Adipose tissue (tissue), 3 donors: ENCODE measurements at regions not wholly inside any gene's neighbourhood (a gene's known extent, or its start where the extent isn't known, plus 50 kb on each side); places are given as distances from the start of the nearest gene placed in this dataset.
"Not testable (repeated sequence)": the region's sequence is repeated elsewhere in the genome, so short reads cannot be mapped to it uniquely, and the experiment has no call there.

Experiments used
- H3K27ac ChIP-seq: one replicate; pipeline ENCODE4 v1.5.1; 2013; ENCODE audit warnings: low read depth, low read length
- WGBS, 3 donors: extraction: QIAGEN DNeasy Blood & Tissue Kit; methylation state at CpG; one replicate each; pipeline ENCODE4 v1.1.7; 2013; 5-methylcytosine and 5-hydroxymethylcytosine counted together
- donor health status: healthy with polysubstance abuse.
- donor health status: Bipolar disorder and iron deficiency.
- donor health status: healthy.

DNA sequence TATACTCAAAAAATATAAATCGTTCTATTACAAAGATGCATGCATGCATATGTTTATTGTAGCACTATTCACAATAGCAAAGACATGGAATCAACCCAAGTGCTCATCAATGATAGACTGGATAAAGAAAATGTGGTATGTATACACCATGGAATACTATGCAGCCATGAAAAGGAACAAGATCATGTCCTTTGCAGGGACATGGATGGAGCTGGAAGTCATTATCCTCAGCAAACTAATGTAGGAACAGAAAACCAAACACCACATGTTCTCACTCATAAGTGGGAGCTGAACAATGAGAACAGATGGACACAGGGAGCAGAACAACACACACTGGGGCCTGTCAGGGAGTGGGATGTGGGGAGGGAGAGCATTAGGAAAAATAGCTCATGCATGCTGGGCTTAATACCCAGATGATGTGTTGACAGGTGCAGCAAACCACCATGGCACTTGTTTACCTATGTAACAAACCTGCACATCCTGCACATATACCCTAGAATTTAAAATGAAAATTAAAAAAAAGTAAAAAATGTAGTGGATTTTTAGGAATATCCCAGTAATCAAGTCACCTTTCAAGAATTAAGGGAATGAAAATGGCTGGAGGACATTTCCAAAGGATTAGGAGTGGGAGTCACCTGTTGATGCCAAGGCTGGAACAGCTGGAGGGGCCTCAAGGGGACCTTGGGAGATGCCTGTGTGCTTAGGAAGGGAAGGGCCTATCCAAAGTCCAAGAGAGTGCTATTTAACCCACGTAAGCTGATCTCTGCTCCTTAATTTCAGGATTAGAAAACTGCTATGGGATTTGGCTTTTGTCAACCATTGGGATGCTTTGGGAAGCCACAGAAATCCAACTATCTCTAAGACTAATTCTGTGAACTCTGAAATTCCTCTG, 156.9 kb upstream of the FAM20A start:
- 91 to 97% (median 94%) methylated on average over 2 of the region's 2 CpGs for WGBS, 3 donors
- not testable (repeated sequence) for H3K27ac ChIP-seq

DNA sequence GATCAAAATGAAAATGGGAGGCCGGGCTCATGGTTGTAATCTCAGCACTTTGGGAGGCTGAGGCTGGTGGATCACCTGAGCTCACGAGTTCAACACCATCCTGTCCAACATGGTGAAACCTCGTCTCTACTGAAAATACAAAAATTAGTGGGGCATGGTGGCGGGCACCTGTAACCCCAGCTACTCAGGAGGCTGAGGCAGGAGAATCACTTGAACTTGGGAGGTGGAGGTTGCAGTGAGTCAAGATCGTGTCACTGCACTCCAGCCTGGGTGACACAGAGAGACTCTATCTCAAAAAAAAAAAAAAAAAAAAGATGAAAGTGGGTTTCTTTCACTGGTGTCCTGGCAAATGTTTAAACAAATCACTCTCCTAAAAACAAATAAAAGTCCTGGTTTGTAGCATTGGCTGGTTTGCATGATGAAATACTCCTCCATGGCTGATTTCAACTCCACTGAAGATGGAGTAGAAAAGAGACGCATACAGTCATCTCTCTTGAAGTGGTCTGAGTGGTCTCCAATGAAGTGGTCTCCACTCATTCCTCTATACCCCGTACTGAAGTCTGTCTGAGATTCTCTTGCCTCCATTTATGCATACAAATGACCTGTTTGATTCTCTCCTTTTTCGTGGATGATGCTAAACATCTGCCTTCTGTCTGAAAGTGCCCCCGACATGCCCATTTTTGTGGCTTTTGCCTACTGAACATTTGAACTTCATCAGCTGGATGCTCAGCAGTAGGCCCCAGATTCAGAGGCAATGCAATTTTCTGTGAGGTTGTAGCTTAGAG, 153.0 kb upstream of the FAM20A start:
- WGBS, 3 donors = 84 to 96% (median 94%) methylated on average over 9 of the region's 9 CpGs
- H3K27ac ChIP-seq = no peak overlapping the region

DNA sequence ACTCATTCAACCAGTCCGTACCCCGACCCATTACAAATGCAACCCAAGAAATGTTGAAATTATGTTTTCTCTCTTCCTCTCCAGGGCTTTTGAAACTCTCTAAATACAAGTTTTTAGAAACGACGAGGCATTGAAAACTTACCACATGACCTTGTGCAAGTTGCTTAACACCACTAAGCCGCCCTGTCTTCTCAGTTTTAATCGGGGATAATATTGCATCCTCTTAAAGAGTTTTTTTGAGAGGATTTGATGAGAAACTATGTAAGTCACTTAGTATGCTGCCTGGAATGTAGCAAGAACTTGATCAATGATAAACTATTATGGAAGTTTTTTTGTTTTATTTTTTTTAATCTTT, 149.0 kb upstream of the FAM20A start:
- no peak overlapping the region for H3K27ac ChIP-seq
- 51 to 81% (median 54%) methylated on average over 6 of the region's 6 CpGs for WGBS, 3 donors

DNA sequence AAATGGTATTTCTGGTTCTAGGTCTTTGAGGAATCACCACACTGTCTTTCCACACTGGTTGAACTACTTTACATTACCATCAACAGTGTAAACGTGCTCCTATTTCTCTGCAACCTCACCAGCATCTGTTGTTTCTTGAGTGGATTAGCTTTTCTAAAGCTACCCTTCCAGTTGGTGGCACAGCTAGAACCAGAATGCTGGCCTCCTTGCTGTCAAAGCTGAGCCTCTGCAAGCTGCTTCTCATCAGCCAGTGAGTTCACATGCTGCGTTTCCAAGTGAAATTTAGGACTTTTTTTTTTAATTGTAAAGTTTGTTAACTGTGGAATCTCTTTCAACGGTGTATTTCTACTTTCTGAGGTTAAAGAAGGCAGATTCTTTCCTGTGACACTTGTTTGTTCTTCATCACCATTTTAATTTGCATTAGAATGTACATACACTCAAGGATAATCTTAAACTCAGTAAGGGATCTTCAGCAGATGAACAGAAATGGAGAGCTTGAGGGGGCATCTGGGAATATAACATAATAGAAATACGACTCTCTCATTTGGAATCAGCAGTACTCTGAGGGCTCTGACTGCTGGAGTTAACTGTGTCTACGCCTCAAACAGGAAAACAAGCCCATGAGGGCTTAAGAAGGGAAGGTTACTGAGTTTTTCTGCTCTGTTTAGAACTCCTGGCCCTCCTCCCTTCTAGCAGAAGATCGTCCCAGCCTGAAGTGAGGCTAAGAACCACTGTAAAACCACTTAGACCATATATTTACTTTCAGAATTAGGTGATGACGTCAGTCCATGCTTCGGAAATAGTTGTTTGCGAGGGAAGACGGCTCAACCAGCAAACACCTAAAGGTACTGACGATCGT, 148.4 kb upstream of the FAM20A start:
- 41 to 54% (median 53%) methylated on average over 12 of the region's 12 CpGs for WGBS, 3 donors
- H3K27ac ChIP-seq = no peak overlapping the region

DNA sequence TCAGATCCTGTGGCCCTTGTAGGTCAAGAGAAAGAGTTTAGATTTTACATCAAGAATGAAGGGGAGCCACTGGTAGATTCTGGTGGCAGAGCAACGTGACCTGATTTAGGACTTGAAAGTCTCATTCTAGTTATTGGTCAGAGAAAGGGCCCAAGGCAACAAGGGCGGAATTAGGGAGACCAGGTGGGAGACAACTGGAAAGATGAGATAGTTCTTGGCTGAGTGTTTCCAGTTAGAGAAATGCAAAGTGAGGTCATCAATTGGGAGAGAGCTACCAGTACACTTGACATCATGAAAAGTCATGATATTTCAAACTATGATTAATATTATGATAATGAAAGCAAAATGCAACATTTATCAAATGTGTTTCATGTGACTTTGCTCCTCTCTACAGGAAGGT, 147.2 kb upstream of the FAM20A start:
- WGBS, 3 donors = 90 to 97% (median 90%) methylated on average over 2 of the region's 2 CpGs

DNA sequence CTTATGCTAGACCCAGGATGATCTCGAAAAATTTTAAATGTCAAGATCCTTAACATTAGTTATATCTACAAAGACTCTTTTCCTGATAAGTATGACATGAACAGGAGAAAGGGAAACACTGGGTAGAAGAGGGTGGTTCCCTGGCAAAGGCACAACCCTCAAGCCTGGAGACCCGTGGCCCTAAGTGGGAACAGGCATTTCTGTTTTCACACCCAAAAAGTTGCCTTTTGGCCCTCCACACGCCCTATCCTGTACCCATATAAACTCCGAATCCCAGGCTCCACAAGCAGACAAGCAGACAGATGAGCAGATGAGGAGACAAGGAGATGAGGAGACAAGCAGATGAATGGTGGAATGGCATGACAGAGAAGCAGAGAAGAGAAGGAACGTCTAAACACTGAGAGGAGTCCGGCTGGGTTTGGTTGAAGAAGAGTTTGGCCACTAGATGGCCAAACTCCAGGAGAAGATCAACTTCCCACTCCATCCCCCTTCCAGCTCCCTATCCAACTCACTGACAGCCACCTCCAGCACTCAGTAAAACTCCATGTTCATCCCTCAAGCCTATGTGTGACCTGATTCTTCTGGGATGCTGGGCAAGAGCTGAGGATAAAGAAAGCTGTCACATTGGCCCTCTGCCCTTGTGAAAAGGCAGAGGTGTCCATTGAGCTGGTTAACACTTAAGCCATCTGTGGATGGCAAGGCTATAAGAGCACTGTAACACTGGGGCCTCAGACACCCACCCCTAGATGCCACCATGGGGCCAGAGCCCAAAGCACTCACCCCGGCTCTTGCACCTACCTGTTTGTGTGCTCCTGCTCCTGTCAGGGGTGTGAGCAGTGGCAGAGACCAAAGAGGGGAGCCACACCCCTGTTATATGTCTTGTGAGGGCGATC, 139.6 kb upstream of the FAM20A start:
- no peak overlapping the region for H3K27ac ChIP-seq
- WGBS, 3 donors = 88 to 94% (median 92%) methylated on average over 8 of the region's 8 CpGs

More for the DNA sequence above, 147.2 kb upstream of the FAM20A start:
- H3K27ac ChIP-seq = no peak overlapping the region

DNA sequence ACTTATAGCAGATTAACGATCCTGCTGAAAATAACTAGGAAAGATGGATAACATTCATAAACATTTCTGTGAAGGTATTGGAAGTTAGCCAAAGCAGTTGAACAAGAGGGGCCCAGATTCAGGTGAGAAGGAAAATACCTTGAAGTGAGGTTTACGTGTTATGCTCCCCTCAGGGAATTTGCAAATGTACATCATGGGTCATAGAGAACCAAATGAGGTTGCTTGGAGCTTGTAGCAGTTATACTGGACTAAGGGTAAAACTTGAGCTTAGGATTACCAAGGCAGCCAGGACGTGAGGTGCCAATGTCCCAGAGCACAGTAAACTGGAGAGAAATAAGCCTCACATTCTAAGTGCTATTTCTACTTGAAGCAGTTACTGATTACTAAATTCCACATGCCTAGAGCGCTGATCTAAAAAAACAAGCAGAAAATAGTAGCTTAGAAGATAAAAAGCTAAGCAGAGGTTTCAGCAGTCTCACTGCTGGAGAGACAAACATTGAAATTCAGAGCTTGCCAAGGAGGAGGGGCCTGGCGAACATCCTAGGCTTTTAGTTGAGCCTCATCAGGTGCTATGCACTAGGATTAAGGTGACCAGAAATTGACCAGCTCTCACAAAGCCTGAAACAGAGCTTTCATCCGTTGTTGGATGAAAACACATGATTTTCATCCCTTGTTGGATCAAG, 136.7 kb upstream of the FAM20A start:
- no peak overlapping the region for H3K27ac ChIP-seq
- 47 to 76% (median 74%) methylated on average over 6 of the region's 6 CpGs for WGBS, 3 donors

DNA sequence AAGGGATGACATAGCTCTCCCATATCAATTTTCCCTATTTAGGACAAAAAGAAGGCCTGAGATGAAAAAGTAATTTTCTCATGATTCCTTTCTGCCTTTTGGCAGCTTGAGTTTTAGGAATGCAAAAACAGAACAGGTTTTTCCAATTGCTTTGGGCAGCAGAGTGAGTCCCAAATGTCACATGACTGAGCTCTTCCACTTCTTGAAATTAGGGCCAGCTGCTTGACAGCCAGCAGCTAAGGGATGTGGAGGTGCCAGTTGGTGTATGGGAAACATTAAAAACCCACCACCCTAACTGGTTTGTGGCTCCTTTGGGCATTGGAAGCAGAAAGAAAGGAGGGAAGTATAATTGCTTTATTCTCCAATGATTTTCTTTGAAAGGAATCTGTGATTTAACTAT, 133.8 kb upstream of the FAM20A start:
- H3K27ac ChIP-seq = no peak overlapping the region

DNA sequence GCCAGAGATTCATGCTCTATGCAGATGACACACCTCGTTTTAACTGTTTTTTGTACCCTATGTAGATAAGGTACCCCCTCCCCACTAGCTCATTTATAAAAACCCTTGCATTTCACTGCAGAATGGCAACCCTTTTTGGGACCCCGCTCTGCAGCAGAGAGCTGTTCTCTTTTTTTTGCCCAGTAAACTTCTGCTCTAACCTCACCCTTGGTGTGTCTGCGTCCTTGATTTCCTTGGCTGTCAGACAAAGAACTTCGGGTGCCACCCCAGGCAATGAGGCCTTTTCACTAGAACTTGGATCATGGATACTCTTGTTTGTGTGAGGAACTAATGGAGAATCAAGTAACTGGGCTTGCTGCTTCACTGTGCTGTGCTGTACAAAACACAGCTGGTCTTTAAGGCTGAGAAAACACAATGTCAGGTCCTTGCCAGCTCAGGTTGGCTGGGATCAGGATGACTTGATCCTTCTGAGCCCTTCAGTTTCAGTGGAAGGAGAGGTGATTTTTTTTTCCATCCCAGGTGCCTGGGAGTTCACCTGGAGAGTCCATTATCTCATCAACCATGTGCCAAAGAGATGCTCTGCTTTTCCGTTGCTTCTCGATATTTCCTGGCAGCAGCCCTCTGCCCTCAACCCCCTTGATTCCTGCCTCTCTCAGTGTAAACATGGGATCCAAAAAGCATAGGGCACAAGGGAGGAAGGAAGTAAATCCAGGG, 133.2 kb upstream of the FAM20A start:
- 78 to 81% (median 80%) methylated on average over 6 of the region's 6 CpGs for WGBS, 3 donors
- H3K27ac ChIP-seq = no peak overlapping the region

DNA sequence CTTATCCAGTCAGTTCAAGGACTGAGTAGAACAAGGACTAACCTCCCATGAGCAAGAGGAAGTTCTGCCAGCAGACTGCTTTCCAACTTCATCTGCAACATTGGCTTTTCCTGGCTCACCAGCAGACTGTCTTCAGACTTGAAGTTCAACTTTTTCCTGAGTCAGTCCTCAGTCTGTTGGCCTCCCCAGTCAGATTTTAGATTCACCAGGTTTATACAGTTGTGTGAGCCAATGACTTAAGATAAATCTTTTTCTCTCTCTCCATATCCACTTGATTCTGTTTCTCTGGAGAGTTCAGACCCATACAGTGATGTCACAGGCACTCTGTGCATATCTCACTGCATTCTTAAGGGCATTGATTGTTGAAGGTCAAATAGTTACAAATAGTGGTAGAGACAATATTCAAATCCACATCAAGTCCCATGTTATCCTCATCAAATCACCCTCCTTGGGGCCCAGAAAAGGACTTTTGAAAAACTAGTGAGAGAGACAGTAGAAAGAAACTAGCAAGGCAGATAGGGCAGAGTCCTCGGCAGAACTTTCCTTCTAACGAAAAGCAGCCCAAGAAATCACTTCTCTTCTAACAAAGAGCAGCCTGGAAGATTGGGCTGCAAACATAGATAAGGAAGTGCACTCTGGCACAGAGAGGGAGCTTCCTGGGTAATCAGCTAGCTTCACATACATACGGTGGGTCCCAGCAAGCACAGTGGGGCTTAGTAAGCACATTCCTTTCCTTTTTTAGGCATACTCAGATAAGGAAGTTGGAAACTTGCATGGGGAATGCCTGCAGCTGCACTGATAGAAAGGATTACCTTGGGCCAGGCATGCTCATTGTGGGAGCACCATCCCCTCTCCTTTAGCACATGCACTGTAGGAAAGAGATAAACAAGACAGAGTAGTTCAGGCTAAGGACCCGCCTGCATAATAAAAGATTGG, 132.3 kb upstream of the FAM20A start:
- WGBS, 3 donors = 18 to 48% (median 30%) methylated on average over 4 of the region's 4 CpGs
- H3K27ac ChIP-seq = no peak overlapping the region

DNA sequence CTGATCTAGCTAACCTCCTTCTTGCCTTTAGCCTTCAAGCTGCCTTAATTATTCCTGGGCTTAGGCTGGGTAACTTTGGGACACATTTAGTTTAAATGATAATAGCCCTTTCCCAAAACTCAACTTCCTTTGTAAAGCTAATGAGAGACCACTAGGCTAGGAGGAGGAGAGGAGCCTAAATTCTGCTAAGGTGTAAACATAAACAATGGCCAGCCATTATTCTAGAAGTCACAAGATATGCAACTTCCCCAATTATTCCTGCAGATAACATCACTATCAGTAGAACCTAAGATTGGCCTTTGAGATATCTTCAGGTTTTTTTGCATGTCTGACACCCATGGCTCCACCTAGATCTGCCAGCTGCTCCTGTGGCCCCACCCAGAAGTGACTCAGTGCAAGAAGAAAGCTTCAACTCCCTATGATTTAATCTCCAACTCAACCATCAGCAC, 131.2 kb upstream of the FAM20A start:
- H3K27ac ChIP-seq = no peak overlapping the region

DNA sequence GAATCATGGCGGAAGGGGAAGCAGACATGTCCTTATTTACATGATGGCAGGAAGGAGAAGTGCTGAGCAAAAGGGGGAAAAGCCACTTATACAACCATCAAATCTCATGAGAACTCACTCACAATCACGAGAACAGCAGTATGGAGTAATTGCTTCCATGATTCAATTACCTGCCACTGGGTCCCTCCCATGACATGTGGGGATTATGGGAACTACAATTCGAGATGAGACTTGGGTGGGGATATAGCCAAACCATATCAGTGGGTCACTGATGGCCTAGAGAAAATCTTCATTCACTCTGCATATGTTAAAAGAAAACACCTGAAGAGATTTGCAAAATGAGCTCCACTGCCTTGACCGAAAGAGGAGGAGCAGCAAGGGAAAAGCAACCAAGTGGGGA, 130.3 kb upstream of the FAM20A start:
- H3K27ac ChIP-seq = no peak overlapping the region
- 56 to 75% (median 66%) methylated on average over 4 of the region's 4 CpGs for WGBS, 3 donors

DNA sequence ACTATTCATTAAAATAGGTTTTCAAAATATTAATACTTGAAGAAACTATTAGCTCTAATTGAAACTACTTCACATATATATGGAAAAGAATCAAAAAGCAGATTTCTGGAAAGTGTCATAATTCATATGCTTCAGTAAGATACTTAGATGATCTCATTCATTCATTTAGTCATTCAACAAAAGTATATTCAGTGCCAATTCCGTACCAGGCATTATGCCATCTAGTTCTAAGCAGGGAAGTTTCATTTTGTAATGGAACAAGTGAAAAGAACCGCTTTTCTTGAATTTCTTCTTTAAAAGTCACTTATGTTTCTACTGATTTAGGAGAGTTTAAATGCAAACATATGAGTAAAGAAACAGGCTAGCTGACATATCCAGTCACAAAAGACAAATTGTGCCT, 118.3 kb upstream of the FAM20A start:
- 68 to 79% (median 69%) methylated on average over 2 of the region's 2 CpGs for WGBS, 3 donors
- no peak overlapping the region for H3K27ac ChIP-seq

DNA sequence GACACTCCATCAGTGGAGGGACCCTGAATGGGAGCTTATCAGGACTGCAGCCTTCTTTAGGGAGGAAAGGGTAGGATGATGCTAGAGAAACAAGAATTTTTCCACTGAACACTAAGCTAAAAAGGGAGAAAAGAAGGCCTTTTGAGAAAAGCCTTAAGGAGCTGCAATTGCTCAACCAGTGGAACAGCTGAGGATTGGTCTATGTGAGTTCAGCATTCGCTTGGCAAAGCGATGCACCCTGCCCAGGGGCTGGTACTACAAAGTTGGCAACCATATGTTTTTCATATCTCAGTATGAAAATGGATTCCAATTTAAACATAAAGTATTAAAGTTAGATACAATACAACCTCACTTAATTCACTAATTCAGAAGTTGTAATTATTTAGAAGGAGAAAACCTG, 117.8 kb upstream of the FAM20A start:
- 91 to 94% (median 92%) methylated on average over 2 of the region's 2 CpGs for WGBS, 3 donors
- no peak overlapping the region for H3K27ac ChIP-seq

DNA sequence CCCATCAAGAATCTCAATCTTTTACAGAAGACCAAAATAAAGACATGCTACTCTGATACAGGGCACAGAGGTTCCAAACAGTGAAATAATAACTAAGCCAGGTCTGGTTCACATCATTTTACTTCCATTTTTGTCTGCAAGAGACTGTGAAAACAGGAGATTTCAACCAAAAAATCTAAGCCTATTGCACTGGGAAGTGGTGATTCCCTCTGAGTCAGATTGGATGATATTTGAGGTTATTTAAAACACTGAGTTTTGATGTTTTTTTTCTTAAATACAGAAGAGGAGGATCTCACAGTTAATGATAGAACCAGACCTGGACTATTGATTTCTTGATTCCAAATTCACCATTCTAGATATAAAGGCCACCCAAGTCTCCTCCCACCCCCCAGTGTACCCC, 117.3 kb upstream of the FAM20A start:
- no peak overlapping the region for H3K27ac ChIP-seq

DNA sequence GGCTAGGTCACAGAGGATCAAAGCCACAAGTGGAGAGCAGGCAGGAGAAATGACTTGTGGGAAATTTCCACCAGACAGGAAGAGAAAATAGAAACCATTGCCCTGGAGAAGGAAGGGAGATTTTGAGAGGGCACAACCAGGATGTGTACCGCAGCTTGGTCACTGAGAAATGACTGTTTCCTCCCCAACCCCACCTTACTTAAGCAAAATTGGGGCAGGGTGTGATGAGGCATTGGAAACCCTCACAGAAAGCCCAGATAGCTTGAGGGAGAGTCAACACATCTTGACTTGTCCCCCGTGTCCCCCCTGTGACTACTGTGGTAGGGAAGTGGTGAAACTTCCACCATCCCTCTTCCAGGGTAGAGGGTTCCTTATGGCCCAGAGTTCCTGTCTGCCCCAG, 113.5 kb upstream of the FAM20A start:
- no peak overlapping the region for H3K27ac ChIP-seq
- 79 to 92% (median 84%) methylated on average over 2 of the region's 2 CpGs for WGBS, 3 donors
